NB4 (cell line): ENCODE measurements at regions not wholly inside any gene's neighbourhood (a gene's known extent, or its start where the extent isn't known, plus 50 kb on each side); places are given as distances from the start of the nearest gene placed in this dataset.

Source experiments
- CTCF ChIP-seq: IDR thresholded peaks from one replicate; pipeline ENCODE4 v1.5.1; 2012; ENCODE audit warnings: low read depth, low read length
- MAX ChIP-seq: IDR thresholded peaks from 2 replicates; pipeline ENCODE4 v1.6.1; 2011; ENCODE audit warnings: low read depth, low read length
- MYC ChIP-seq: IDR thresholded peaks from 2 replicates; pipeline ENCODE4 v1.6.1; 2011; ENCODE audit warnings: low read depth, low read length
- POLR2A ChIP-seq: IDR thresholded peaks from 2 replicates; pipeline ENCODE4 v1.6.1; 2011; ENCODE audit warnings: mild to moderate bottlenecking; ENCODE audit not compliant: insufficient read length; ENCODE audit errors: extremely low read depth

- TF ChIP-seq POLR2A (no peak), CTCF (no peak), MYC (no peak), MAX (no peak)
Measured at GRCh38 chr11:69913591-69914285, 94.5 kb upstream of the FGF3 start.
